SH-SY5Y (cell line): ENCODE measurements at regions not wholly inside any gene's neighbourhood (a gene's known extent, or its start where the extent isn't known, plus 50 kb on each side); places are given as distances from the start of the nearest gene placed in this dataset.

Experiments used
- GATA2 ChIP-seq: IDR thresholded peaks from 2 replicates; pipeline ENCODE4 v1.6.1; 2011; ENCODE audit warnings: mild to moderate bottlenecking, low read depth, low read length
- GATA3 ChIP-seq: IDR thresholded peaks from 2 replicates; pipeline ENCODE4 v1.6.1; 2011; ENCODE audit warnings: low read depth, mild to moderate bottlenecking, low read length, moderate library complexity

DNA sequence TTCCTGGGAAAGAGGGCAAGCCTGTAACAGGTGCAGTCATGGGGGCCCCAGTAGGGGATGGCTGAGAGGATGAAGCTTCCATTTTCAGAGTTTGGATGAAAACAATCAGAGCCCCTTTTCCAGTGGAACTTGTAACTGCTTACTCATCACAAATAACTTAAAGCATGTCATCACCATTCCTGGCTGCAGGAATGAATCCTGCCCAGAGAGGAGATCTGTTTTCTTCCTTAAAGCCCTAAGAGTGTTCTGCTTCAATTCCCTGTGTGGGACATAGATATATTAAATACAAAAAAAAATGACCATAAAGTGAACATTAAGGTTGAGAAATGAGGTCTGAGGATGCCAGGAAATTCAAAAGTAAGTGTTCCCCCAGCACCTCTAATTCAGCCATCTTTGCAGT is 183.4 kb upstream of the MEIS1 start:
- TF ChIP-seq GATA2, result no peak
- no peak for TF ChIP-seq GATA3
